ENCODE measurements at regions not wholly inside any gene's neighbourhood (a gene's known extent, or its start where the extent isn't known, plus 50 kb on each side); places are given as distances from the start of the nearest gene placed in this dataset.

- H3K9me3 ChIP-seq: no peaks in the 10 kb centered on the region
- DNase-seq (no peak), ATAC-seq (no peak)
- H3K4me3 ChIP-seq: no peak overlapping the region
- H3K27me3 ChIP-seq (ENCODE audit: low read depth): no peaks in the 10 kb centered on the region
- no peaks in the 10 kb centered on the region for H3K4me1 ChIP-seq
- no peaks in the 10 kb centered on the region for H3K36me3 ChIP-seq
- intact Hi-C loops (cut with DNase I): no loop called here
- no peak overlapping the region for H3K27ac ChIP-seq
- TF ChIP-seq, protein P1, sequence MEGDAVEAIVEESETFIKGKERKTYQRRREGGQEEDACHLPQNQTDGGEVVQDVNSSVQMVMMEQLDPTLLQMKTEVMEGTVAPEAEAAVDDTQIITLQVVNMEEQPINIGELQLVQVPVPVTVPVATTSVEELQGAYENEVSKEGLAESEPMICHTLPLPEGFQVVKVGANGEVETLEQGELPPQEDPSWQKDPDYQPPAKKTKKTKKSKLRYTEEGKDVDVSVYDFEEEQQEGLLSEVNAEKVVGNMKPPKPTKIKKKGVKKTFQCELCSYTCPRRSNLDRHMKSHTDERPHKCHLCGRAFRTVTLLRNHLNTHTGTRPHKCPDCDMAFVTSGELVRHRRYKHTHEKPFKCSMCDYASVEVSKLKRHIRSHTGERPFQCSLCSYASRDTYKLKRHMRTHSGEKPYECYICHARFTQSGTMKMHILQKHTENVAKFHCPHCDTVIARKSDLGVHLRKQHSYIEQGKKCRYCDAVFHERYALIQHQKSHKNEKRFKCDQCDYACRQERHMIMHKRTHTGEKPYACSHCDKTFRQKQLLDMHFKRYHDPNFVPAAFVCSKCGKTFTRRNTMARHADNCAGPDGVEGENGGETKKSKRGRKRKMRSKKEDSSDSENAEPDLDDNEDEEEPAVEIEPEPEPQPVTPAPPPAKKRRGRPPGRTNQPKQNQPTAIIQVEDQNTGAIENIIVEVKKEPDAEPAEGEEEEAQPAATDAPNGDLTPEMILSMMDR (IDR thresholded peaks at IDR 0.05): no peak
These were observed 230.9 kb upstream of the SFRP2 start for GRCh38 chr4:154019811-154020210.

- Histone ChIP-seq H3K36me3 (no peaks in the 10 kb centered on the region), H3K4me1 (no peaks in the 10 kb centered on the region), H3K27ac (no peak overlapping the region), H3K9me3 (no peaks in the 10 kb centered on the region), H3K27me3 (ENCODE audit: low read depth) (no peaks in the 10 kb centered on the region), H3K4me3 (no peak overlapping the region)
- intact Hi-C loops (cut with DNase I): no loop called here
- ATAC-seq (no peak), DNase-seq (no peak)
- TF ChIP-seq, protein P1 (IDR thresholded peaks at IDR 0.05): no peak
These were observed 229.8 kb upstream of the SFRP2 start for GRCh38 chr4:154018659-154019058.

DNA sequence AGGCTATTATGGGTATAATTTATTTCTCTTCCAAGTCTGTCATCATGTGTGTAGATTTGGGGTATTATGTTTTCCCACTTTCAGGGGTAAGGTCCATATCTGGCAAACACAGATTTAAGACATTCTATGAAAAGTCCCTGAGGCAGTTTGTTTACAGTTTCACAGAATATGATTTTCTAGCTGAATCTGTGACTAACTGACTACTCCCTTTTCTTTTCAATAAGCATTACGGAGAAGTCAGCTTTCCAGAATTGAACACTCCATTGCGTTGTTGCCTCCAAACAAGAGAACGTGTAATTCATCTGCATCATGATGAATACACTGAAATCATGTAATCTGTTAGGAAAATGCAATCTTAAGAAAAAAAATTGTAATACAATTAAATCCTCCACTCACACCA, 226.7 kb upstream of the SFRP2 start:
- Histone ChIP-seq H3K4me3 (no peak overlapping the region), H3K9me3 (no peaks in the 10 kb centered on the region), H3K36me3 (no peaks in the 10 kb centered on the region), H3K27ac (no peak overlapping the region), H3K4me1 (no peaks in the 10 kb centered on the region), H3K27me3 (ENCODE audit: low read depth) (no peaks in the 10 kb centered on the region)
- DNase-seq: no peak
- intact Hi-C loops (cut with DNase I): no loop called here
- TF ChIP-seq, protein P1 (IDR thresholded peaks at IDR 0.05): no peak
- ATAC-seq: no peak

GRCh38 chr4:154014407-154015321, 225.8 kb upstream of the SFRP2 start:
- Histone ChIP-seq H3K4me1 (no peaks in the 10 kb centered on the region), H3K36me3 (no peaks in the 10 kb centered on the region), H3K27ac (no peak overlapping the region), H3K27me3 (ENCODE audit: low read depth) (no peaks in the 10 kb centered on the region), H3K4me3 (no peak overlapping the region), H3K9me3 (no peaks in the 10 kb centered on the region)
- TF ChIP-seq, protein P1 (IDR thresholded peaks at IDR 0.05): no peak
- intact Hi-C loops (cut with DNase I): no loop called here
- DNase-seq (no peak), ATAC-seq (no peak)

DNA sequence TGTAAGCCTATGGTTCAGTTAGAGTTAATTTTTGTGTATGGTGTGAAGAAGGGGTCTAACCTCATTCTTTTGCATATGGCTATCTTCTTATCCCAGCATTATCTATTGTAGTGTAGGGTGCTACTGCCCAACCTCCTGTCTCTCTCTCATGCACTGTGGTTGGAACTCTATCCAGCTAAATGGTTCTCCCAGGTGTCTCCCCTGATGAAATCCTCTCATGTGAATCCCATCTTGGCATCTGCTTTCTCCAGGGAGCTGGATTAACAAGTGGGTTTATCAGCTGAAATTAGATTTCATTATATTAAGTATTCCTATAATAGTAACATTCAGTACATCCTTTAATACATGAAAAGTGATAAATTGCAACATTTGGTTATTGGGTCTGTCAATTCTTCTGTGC, 224.7 kb upstream of the SFRP2 start:
- ATAC-seq (no peak), DNase-seq (no peak)
- Histone ChIP-seq H3K9me3 (no peaks in the 10 kb centered on the region), H3K27me3 (ENCODE audit: low read depth) (no peaks in the 10 kb centered on the region), H3K4me1 (no peaks in the 10 kb centered on the region), H3K36me3 (no peaks in the 10 kb centered on the region), H3K27ac (no peak overlapping the region), H3K4me3 (no peak overlapping the region)
- TF ChIP-seq, protein P1 (IDR thresholded peaks at IDR 0.05): no peak
- intact Hi-C loops (cut with DNase I): no loop called here
